Bronchial epithelial cell (primary cell): ENCODE measurements at regions not wholly inside any gene's neighbourhood (a gene's known extent, or its start where the extent isn't known, plus 50 kb on each side); places are given as distances from the start of the nearest gene placed in this dataset.

Experiments
- DNase-seq: peaks from one replicate; pipeline ENCODE4 v3.0.0-alpha.2; 2010; ENCODE audit warnings: low read depth
- FAIRE-seq: peaks from 2 replicates; lab custom pipeline; 2011; peaks lifted over from hg19 to GRCh38; lab: Jason Lieb, UNC
- H3K27me3 ChIP-seq: 2 replicates; pipeline ENCODE4 v1.5.1; 2011; ENCODE audit warnings: low read length; ENCODE audit not compliant: control insufficient read depth, insufficient read depth
- H3K36me3 ChIP-seq: 2 replicates; pipeline ENCODE4 v1.5.1; 2011; ENCODE audit warnings: low read length; ENCODE audit not compliant: control insufficient read depth, insufficient read depth
- H3K4me3 ChIP-seq: 2 replicates; pipeline ENCODE4 v1.5.1; 2011; ENCODE audit warnings: mild to moderate bottlenecking, low read depth, low read length, control low read depth
- TF ChIP-seq, protein P1 (sequence below): IDR thresholded peaks from 2 replicates; pipeline ENCODE4 v1.5.1; 2011; ENCODE audit warnings: mild to moderate bottlenecking, moderate library complexity, low read length, control low read depth, inconsistent platforms; ENCODE audit not compliant: insufficient read depth, severe bottlenecking

DNA sequence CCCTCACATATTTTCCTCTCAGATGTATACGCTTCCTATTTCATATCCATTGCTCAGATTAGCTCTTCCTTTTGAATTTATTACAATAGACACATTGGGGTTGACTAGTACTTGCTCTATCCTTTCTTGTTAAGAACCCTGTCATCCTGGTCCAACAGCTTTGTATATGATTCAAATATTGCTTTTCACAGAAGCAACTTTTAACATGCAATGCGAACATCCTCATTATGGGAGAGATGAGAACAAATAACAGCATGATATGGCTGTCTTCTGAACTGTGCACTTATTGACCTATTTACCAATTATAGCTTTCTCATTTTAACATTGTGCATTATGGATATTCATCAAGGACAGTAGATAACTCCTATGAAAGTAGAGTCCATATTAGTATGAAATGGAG, 510.8 kb downstream of the PTPRC start:
- H3K4me3 ChIP-seq: no peak overlapping the region
- no peak for DNase-seq
- H3K36me3 ChIP-seq: no peaks in the 10 kb centered on the region
- H3K27me3 ChIP-seq: no peaks in the 10 kb centered on the region
- no peak for FAIRE-seq
- TF ChIP-seq, protein P1, sequence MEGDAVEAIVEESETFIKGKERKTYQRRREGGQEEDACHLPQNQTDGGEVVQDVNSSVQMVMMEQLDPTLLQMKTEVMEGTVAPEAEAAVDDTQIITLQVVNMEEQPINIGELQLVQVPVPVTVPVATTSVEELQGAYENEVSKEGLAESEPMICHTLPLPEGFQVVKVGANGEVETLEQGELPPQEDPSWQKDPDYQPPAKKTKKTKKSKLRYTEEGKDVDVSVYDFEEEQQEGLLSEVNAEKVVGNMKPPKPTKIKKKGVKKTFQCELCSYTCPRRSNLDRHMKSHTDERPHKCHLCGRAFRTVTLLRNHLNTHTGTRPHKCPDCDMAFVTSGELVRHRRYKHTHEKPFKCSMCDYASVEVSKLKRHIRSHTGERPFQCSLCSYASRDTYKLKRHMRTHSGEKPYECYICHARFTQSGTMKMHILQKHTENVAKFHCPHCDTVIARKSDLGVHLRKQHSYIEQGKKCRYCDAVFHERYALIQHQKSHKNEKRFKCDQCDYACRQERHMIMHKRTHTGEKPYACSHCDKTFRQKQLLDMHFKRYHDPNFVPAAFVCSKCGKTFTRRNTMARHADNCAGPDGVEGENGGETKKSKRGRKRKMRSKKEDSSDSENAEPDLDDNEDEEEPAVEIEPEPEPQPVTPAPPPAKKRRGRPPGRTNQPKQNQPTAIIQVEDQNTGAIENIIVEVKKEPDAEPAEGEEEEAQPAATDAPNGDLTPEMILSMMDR: no peak

DNA sequence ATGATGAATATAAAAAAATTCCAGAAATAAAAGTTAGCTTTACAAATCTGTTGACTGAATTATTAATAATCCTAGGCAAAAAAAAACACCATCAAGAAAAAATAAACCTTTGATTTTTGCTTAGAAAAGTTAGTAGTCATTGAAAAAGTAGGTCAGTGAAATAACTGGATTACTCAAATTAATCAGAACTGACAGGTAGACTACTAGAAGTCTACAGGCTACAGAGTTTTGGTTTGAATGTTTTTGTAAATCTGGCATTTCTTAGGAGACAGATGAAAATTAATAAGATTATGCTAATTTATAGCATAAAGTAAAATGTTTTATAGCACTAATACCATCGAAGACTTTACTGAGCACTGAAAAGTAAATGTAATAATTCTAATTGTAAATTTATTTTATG, 511.9 kb downstream of the PTPRC start:
- no peak overlapping the region for H3K4me3 ChIP-seq
- H3K36me3 ChIP-seq: no peaks in the 10 kb centered on the region
- FAIRE-seq (no peak), DNase-seq (no peak)
- H3K27me3 ChIP-seq: no peaks in the 10 kb centered on the region
- TF ChIP-seq, protein P1: no peak

DNA sequence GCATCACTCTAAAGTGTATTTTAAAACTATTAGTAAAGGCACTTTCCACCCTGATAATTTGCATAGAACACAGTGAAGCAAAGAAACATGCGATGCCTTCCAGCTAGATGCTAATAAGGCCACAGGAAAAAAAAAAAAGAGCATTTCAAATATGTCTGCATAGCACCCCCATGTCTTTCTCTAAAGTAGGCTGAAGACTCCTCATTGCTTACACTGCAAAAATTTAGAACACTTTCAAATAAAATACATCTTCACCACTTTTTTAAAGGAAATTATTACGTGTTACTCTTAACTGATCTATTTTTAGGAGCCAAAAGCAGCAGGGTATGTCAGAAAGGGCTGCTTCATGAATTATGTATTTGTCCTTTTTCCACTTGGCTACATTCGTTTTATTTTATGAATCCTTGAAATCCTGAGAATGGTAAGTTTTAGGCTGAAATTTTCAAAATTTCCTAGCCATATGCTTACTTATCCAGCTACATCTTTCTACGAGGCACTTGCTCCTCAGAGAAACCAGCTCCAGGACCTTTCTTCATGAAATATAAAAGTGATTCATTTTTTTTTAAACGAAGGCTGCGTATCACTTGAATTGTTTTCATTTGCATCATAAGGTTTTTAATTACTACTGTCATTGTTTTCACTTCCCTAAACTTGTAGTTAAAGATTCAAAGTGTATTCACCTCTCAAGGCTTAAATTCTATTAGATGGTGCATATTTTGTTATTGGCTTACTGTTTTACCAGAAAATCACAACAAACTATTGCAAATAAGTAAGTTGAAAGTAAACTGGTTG, 513.0 kb downstream of the PTPRC start:
- Histone ChIP-seq H3K4me3 (no peak overlapping the region), H3K36me3 (no peaks in the 10 kb centered on the region), H3K27me3 (no peaks in the 10 kb centered on the region)
- no peak for DNase-seq
- TF ChIP-seq, protein P1: no peak
- no peak for FAIRE-seq

DNA sequence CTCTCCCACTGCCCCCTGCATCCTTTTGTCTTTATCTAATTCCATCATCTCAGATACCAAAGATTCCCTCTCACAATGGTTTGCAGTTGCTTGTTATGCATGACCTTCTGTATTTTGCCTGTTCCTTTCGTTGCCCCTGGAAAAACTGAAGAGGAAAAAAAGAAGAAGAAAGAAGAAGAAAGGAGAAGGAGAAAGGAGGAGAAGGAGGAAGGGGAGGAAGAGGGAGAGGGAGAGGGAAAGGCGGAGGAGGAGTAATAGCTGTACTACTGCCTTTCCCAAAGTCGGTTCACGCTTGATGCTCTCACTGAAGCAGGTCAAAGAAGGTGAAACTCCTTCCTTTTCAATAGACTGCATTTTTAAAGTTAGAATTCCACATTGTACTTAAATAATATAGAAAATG, 513.8 kb downstream of the PTPRC start:
- TF ChIP-seq, protein P1: no peak
- no peaks in the 10 kb centered on the region for H3K36me3 ChIP-seq
- DNase-seq: no peak
- no peak for FAIRE-seq
- no peak overlapping the region for H3K4me3 ChIP-seq
- H3K27me3 ChIP-seq: no peaks in the 10 kb centered on the region

DNA sequence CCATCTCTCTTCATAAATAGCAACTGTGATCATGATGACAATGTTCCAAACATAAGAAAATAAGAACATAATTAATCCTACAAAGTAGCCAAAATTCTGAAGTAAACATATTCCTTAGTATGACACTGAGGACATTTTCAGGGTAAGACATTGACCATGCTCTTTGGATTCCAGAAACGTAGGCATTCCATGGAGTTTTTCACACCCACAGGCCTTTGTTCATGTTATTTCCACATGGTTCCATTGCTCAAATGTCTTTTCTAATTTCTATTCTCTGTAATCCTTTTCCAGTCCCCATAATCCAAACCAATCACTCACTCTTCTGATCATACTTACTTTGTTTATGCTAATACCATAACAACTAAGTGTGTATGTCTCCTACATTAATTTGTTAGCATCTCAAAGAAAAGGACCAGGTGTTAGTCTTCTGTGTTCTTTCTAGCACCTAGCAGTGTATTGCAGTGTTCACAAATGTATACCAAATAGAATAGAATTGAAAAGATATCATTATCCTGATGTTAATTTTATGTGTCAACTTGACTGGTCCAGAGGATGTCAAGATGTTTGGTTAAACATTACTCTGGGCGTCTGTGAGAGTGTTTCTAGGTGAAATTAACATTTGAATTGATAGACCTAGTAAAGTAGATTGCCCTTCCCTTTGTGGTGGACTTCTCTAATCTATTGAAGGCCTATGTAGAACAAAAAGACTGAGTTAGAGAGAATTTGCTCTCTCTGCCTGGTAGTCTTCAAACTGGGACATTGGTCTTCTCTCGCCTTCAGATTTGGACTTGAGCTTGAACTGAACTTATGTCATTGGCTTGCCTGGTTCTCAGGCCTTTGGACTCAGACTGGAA, 516.6 kb downstream of the PTPRC start:
- Histone ChIP-seq H3K27me3 (no peaks in the 10 kb centered on the region), H3K4me3 (no peak overlapping the region), H3K36me3 (no peaks in the 10 kb centered on the region)
- no peak for FAIRE-seq
- TF ChIP-seq, protein P1: no peak
- no peak for DNase-seq
